ENCODE measurements at regions not wholly inside any gene's neighbourhood (a gene's known extent, or its start where the extent isn't known, plus 50 kb on each side); places are given as distances from the start of the nearest gene placed in this dataset.

DNA sequence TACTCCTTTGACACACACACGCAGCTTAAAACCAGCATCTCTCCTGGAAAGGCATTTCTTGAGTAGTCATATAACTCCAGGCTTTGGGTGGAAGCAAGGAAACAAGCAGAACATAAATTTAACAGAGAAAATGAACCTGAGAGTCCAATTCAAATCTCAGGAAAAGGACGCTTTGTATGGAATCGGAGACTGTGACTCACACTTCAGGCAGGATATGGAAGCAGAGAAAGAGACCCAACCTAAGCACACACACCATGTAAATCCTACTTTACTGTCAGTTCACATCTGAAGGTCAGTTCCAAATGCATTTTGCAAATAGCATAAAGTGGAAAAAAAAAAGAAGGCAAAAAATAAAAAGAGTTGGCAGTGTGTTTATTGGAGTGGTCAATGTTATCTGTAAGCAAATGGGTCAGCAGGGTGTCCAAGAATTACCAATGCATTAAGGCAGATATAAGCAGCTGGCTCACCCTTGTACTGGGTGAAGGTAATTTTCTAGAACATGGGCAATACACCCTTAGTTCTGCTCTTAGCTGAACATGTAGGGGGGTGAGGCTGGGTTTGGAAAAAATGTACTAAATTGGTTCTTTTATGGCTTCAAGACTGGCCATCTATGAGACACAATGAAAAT lies 283.7 kb upstream of the NT5E start:
- peaks cover 12% of the 10 kb centered on the region for H3K27me3 Mint-ChIP-seq (ENCODE audit: insufficient read depth)
- Histone ChIP-seq H3K27me3 (ENCODE audit: control insufficient read depth, insufficient read depth, low read length, poor library complexity, severe bottlenecking) (no peaks in the 10 kb centered on the region), H3K27ac (ENCODE audit: low read depth, low read length) (no peak overlapping the region), H3K4me3 (ENCODE audit: low read length) (no peak overlapping the region), H3K9ac (ENCODE audit: extremely low read depth, low read length, poor library complexity, severe bottlenecking) (no peak overlapping the region), H3K4me1 (ENCODE audit: control insufficient read depth, insufficient read depth, low read length) (no peaks in the 10 kb centered on the region), H3K9me3 (ENCODE audit: control insufficient read depth, low read length) (no peaks in the 10 kb centered on the region), H3K36me3 (ENCODE audit: control insufficient read depth, insufficient read depth, low read length) (no peaks in the 10 kb centered on the region)
- 100% methylated on average over 3 of the region's 3 CpGs; no CpG with 5 or more reads in 1 of the 2 experiments for WGBS, 2 experiments (ENCODE audit: insufficient coverage in 1 of 2, insufficient read length in 1 of 2)
- no peaks in the 10 kb centered on the region for H3K36me3 Mint-ChIP-seq (ENCODE audit: low read depth)
- TF ChIP-seq CTCF (conservative IDR thresholded peaks at IDR 0.05): no peak
- H3K9me3 Mint-ChIP-seq: no peaks in the 10 kb centered on the region
- H3K4me3 Mint-ChIP-seq: no peak overlapping the region
- peaks cover 13% of the 10 kb centered on the region for H3K4me1 Mint-ChIP-seq
- DNase-seq: no peak
- no peak overlapping the region for H3K27ac Mint-ChIP-seq

- WGBS, 2 experiments (ENCODE audit: insufficient coverage in 1 of 2, insufficient read length in 1 of 2): 95 to 100% methylated on average over 2 to 7 of the region's 7 CpGs
- Histone ChIP-seq H3K27me3 (ENCODE audit: control insufficient read depth, insufficient read depth, low read length, poor library complexity, severe bottlenecking) (no peaks in the 10 kb centered on the region), H3K9ac (ENCODE audit: extremely low read depth, low read length, poor library complexity, severe bottlenecking) (no peak overlapping the region), H3K9me3 (ENCODE audit: control insufficient read depth, low read length) (no peaks in the 10 kb centered on the region), H3K27ac (ENCODE audit: low read depth, low read length) (no peak overlapping the region), H3K4me1 (ENCODE audit: control insufficient read depth, insufficient read depth, low read length) (no peaks in the 10 kb centered on the region), H3K36me3 (ENCODE audit: control insufficient read depth, insufficient read depth, low read length) (no peaks in the 10 kb centered on the region), H3K4me3 (ENCODE audit: low read length) (no peak overlapping the region)
- Mint-ChIP-seq H3K27me3 (ENCODE audit: insufficient read depth) (peaks cover 11% of the 10 kb centered on the region), H3K27ac (no peak overlapping the region), H3K36me3 (ENCODE audit: low read depth) (no peaks in the 10 kb centered on the region), H3K4me3 (no peak overlapping the region), H3K4me1 (peaks cover 13% of the 10 kb centered on the region), H3K9me3 (no peaks in the 10 kb centered on the region)
- no peak for TF ChIP-seq CTCF (conservative IDR thresholded peaks at IDR 0.05)
- no peak for DNase-seq
Measured at GRCh38 chr6:85163156-85164080, 286.5 kb upstream of the NT5E start.

DNA sequence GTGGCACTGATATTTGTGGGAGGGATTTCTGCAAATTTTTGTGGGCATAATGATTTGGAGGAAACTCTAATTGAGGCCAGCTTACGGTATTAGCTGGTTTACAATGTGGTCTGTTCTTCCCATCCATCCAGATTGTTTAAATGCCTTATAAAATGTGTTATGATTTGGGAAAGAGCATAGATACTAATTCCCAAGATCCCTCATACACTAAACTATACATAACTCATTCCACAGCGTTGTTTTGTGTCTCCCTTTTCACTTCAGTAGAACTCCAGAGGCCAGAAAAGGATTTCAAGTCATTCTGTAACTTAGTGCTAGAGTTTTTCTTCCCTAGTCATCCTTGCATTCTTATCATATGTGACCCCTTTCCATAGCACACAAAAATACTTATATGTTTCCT lies 292.6 kb upstream of the NT5E start:
- no peaks in the 10 kb centered on the region for H3K36me3 Mint-ChIP-seq (ENCODE audit: low read depth)
- TF ChIP-seq CTCF (conservative IDR thresholded peaks at IDR 0.05): no peak
- no peak for DNase-seq
- H3K27me3 Mint-ChIP-seq (ENCODE audit: insufficient read depth): peaks cover 4% of the 10 kb centered on the region
- Histone ChIP-seq H3K9ac (ENCODE audit: extremely low read depth, low read length, poor library complexity, severe bottlenecking) (no peak overlapping the region), H3K36me3 (ENCODE audit: control insufficient read depth, insufficient read depth, low read length) (no peaks in the 10 kb centered on the region), H3K27me3 (ENCODE audit: control insufficient read depth, insufficient read depth, low read length, poor library complexity, severe bottlenecking) (no peaks in the 10 kb centered on the region), H3K4me3 (ENCODE audit: low read length) (no peak overlapping the region), H3K27ac (ENCODE audit: low read depth, low read length) (no peak overlapping the region), H3K4me1 (ENCODE audit: control insufficient read depth, insufficient read depth, low read length) (no peaks in the 10 kb centered on the region), H3K9me3 (ENCODE audit: control insufficient read depth, low read length) (no peaks in the 10 kb centered on the region)
- 38 to 89% methylated on average over 1 to 2 of the region's 2 CpGs for WGBS, 2 experiments (ENCODE audit: insufficient coverage in 1 of 2, insufficient read length in 1 of 2)
- H3K4me1 Mint-ChIP-seq: peaks cover 6% of the 10 kb centered on the region
- H3K9me3 Mint-ChIP-seq: peaks cover 5% of the 10 kb centered on the region
- H3K27ac Mint-ChIP-seq: no peak overlapping the region
- no peak overlapping the region for H3K4me3 Mint-ChIP-seq
